Stomach (tissue), 8 donors: ENCODE measurements at regions not wholly inside any gene's neighbourhood (a gene's known extent, or its start where the extent isn't known, plus 50 kb on each side); places are given as distances from the start of the nearest gene placed in this dataset.

Source experiments
- DNase-seq, 2 donors: peaks; one replicate each; pipeline versions ENCODE4 v3.0.0 to v3.0.0-alpha.2; 2013 to 2019
- H3K27ac ChIP-seq, 5 donors: fragments of 200-600 bp in 4 of 5; sonication (generic) in 4 of 5; one replicate each; pipeline ENCODE4 v1.5.1; 2013 to 2019; ENCODE audit warnings: mild to moderate bottlenecking in 1 of 5, moderate library complexity in 1 of 5
- H3K27me3 ChIP-seq, 3 donors: fragments of 200-600 bp; sonication (generic); one replicate each; pipeline ENCODE4 v1.5.1; 2017 to 2019; ENCODE audit warnings: mixed run types in 1 of 3
- H3K36me3 ChIP-seq, 4 donors: fragments of 200-600 bp; sonication (generic); 1 replicate in 3 of 4; 2 replicates in 1 of 4; pipeline ENCODE4 v1.5.1; 2016 to 2019
- H3K4me1 ChIP-seq, 4 donors: fragments of 200-600 bp; sonication (generic); one replicate each; pipeline ENCODE4 v1.5.1; 2016 to 2019
- H3K4me3 ChIP-seq, 4 donors: fragments of 200-600 bp; sonication (generic) in 3 of 4; one replicate each; pipeline ENCODE4 v1.5.1; 2016 to 2019; ENCODE audit warnings: mild to moderate bottlenecking in 1 of 4
- H3K9me3 ChIP-seq, 4 donors: fragments of 200-600 bp; sonication (generic); one replicate each; pipeline ENCODE4 v1.5.1; 2016 to 2019
- EP300 ChIP-seq: sonication (generic); formaldehyde crosslinking; IDR thresholded peaks from one replicate; pipeline ENCODE4 v1.6.1; 2017; ENCODE audit warnings: antibody characterized with exemption
- POLR2A ChIP-seq, 4 donors: fragments of 450-650 bp; IDR thresholded peaks; one replicate each; pipeline ENCODE4 v1.6.1; 2016; ENCODE audit warnings: antibody characterized with exemption in 4 of 4, control low read depth in 2 of 4, mild to moderate bottlenecking in 1 of 4, moderate library complexity in 1 of 4
- POLR2AphosphoS5 ChIP-seq, 3 donors: sonication (generic); formaldehyde crosslinking; IDR thresholded peaks; one replicate each; pipeline ENCODE4 v1.6.1; 2016; ENCODE audit warnings: antibody characterized with exemption in 3 of 3
- WGBS, 5 donors: extraction: QIAGEN DNeasy Blood & Tissue Kit in 3 of 5; methylation state at CpG; one replicate each; pipeline versions ENCODE4 v1.1.5 to v1.1.7; 2013 to 2018; 5-methylcytosine and 5-hydroxymethylcytosine counted together
- intact Hi-C: fragments of 100-400 bp; cut with DNase I; formaldehyde crosslinking; loops from one replicate; pipeline ENCODE4 v1.15.1; 2023; ENCODE audit warnings: low total_unique reads
- TF ChIP-seq, protein P1 (sequence below), 7 experiments: fragments of 450-650 bp in 4 of 7; fragments of 200-600 bp in 3 of 7; sonication (generic) in 3 of 7; IDR thresholded peaks; one replicate each; pipeline ENCODE4 v1.5.1; 2016 to 2019; ENCODE audit warnings: antibody characterized with exemption in 7 of 7, control low read depth in 2 of 7, mild to moderate bottlenecking in 1 of 7
- donor health status: healthy with polysubstance abuse.
- donor health status: Bipolar disorder and iron deficiency.
- donor health status: healthy.

DNA sequence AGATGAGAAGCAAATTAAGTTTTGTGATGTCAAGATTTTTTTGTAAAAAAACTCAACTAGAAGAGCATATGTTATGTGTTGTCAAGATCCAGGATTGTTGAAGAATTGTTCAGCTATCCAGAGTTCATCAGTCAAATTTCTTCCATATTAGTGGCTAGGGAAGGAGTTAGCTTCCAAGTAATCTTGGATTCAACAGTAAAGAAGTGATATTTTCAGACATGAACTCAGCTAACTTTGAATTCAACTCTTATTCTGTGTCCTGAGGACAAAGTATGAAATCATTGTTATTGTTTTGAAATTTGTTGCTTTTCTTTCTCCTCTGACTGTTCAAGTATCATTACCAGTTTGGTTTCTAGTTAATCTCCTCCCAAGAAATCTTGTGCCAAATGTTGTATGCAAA is 589.3 kb upstream of the NOVA1 start:
- intact Hi-C loops: no loop called here
- H3K27ac ChIP-seq: no peak overlapping the region
- DNase-seq: no peak
- H3K4me3 ChIP-seq: no peak overlapping the region
- no peaks in the 10 kb centered on the region for H3K4me1 ChIP-seq
- H3K27me3 ChIP-seq: no peaks in the 10 kb centered on the region
- H3K9me3 ChIP-seq: no peaks in the 10 kb centered on the region
- TF ChIP-seq POLR2AphosphoS5 (IDR thresholded peaks at IDR 0.05) (no peak), POLR2A (IDR thresholded peaks at IDR 0.05) (no peak), EP300 (no peak)
- TF ChIP-seq, protein P1, sequence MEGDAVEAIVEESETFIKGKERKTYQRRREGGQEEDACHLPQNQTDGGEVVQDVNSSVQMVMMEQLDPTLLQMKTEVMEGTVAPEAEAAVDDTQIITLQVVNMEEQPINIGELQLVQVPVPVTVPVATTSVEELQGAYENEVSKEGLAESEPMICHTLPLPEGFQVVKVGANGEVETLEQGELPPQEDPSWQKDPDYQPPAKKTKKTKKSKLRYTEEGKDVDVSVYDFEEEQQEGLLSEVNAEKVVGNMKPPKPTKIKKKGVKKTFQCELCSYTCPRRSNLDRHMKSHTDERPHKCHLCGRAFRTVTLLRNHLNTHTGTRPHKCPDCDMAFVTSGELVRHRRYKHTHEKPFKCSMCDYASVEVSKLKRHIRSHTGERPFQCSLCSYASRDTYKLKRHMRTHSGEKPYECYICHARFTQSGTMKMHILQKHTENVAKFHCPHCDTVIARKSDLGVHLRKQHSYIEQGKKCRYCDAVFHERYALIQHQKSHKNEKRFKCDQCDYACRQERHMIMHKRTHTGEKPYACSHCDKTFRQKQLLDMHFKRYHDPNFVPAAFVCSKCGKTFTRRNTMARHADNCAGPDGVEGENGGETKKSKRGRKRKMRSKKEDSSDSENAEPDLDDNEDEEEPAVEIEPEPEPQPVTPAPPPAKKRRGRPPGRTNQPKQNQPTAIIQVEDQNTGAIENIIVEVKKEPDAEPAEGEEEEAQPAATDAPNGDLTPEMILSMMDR (IDR thresholded peaks at IDR 0.05): no peak
- no peaks in the 10 kb centered on the region for H3K36me3 ChIP-seq

DNA sequence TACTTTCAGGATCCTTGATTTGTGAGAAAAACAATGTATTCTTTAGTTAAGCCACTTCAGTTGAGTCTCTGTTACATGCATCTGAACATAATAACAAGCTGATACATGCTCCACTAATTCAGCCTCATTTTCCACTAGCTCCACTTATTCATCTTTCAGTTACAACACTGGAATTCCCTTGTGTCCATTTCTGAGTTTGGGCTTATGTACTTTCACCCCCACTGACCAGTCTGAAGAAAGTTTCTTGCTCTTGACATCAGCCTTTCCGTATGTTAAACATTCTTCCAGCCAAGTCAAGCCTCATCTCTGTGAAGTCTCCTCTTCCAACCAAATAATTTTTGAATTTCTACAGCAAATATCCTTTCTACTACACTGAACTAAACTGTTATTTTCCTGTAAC is 592.5 kb upstream of the NOVA1 start:
- Histone ChIP-seq H3K4me1 (no peaks in the 10 kb centered on the region), H3K9me3 (no peaks in the 10 kb centered on the region), H3K36me3 (no peaks in the 10 kb centered on the region), H3K27me3 (no peaks in the 10 kb centered on the region), H3K4me3 (no peak overlapping the region), H3K27ac (no peak overlapping the region)
- TF ChIP-seq, protein P1 (IDR thresholded peaks at IDR 0.05): no peak
- TF ChIP-seq EP300 (no peak), POLR2AphosphoS5 (IDR thresholded peaks at IDR 0.05) (no peak), POLR2A (IDR thresholded peaks at IDR 0.05) (no peak)
- intact Hi-C loops: no loop called here
- DNase-seq: peak in 1 of 2 donors; percentile 2
- 0 to 75% (median 64%) methylated on average over 1 of the region's 1 CpG for WGBS, 5 donors

GRCh38 chr14:27199272-27199671 is 601.4 kb upstream of the NOVA1 start:
- Histone ChIP-seq H3K9me3 (no peaks in the 10 kb centered on the region), H3K27ac (no peak overlapping the region), H3K27me3 (no peaks in the 10 kb centered on the region), H3K36me3 (no peaks in the 10 kb centered on the region), H3K4me1 (no peaks in the 10 kb centered on the region), H3K4me3 (no peak overlapping the region)
- intact Hi-C loops: no loop called here
- no peak for DNase-seq
- TF ChIP-seq, protein P1 (IDR thresholded peaks at IDR 0.05): no peak
- no peak for TF ChIP-seq POLR2A (IDR thresholded peaks at IDR 0.05)
- no peak for TF ChIP-seq EP300
- TF ChIP-seq POLR2AphosphoS5 (IDR thresholded peaks at IDR 0.05): no peak
- WGBS, 5 donors: 40 to 80% (median 44%) methylated on average over 1 to 2 of the region's 2 CpGs

DNA sequence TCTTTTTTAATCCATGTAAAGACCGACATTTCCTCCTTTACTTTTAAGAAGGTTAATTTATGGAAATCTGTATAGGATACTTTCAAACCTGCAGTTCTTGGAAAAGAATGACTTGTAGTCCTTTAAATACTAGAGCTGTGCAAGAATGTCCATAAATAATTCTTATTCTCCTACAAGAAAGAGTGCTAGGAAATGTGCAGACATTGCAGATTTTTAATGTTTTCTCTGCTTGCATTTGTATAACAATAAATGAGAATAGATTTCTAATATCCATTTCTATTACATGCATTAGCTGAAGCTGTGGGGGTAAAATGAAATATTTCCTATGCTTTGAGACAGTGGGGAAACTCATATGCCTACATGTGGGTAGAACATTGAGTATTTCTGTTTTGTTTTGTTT is 607.2 kb upstream of the NOVA1 start:
- Histone ChIP-seq H3K9me3 (no peaks in the 10 kb centered on the region), H3K36me3 (no peaks in the 10 kb centered on the region), H3K27me3 (no peaks in the 10 kb centered on the region), H3K4me3 (no peak overlapping the region), H3K4me1 (no peaks in the 10 kb centered on the region), H3K27ac (no peak overlapping the region)
- 52 to 85% (median 71%) methylated on average over 1 of the region's 1 CpG for WGBS, 5 donors
- intact Hi-C loops: no loop called here
- DNase-seq: no peak
- TF ChIP-seq POLR2AphosphoS5 (IDR thresholded peaks at IDR 0.05) (no peak), EP300 (no peak), POLR2A (IDR thresholded peaks at IDR 0.05) (no peak)
- TF ChIP-seq, protein P1 (IDR thresholded peaks at IDR 0.05): no peak

GRCh38 chr14:27211741-27212140 is 613.9 kb upstream of the NOVA1 start:
- DNase-seq: no peak
- Histone ChIP-seq H3K27me3 (no peaks in the 10 kb centered on the region), H3K27ac (no peak overlapping the region), H3K9me3 (peaks cover 0 to 5% (median 0%) of the 10 kb centered on the region in 4 donors), H3K4me3 (no peak overlapping the region), H3K36me3 (no peaks in the 10 kb centered on the region), H3K4me1 (no peaks in the 10 kb centered on the region)
- TF ChIP-seq POLR2A (IDR thresholded peaks at IDR 0.05) (no peak), POLR2AphosphoS5 (IDR thresholded peaks at IDR 0.05) (no peak), EP300 (no peak)
- TF ChIP-seq, protein P1 (IDR thresholded peaks at IDR 0.05): no peak
- intact Hi-C loops: no loop called here
